ENCODE measurements at regions not wholly inside any gene's neighbourhood (a gene's known extent, or its start where the extent isn't known, plus 50 kb on each side); places are given as distances from the start of the nearest gene placed in this dataset.

- H3F3A ChIP-seq (ENCODE audit: insufficient read depth, low read depth): no peaks in the 10 kb centered on the region
- no peak overlapping the region; the same call in 1 of the 2 replicates for H2AFZ ChIP-seq
- no peak overlapping the region for H3K4me3 ChIP-seq
- CTCF ChIA-PET: no interaction called here
- H3K9me3 ChIP-seq (ENCODE audit: insufficient read depth, low read depth): no peaks in the 10 kb centered on the region
- TF ChIP-seq, protein P1, sequence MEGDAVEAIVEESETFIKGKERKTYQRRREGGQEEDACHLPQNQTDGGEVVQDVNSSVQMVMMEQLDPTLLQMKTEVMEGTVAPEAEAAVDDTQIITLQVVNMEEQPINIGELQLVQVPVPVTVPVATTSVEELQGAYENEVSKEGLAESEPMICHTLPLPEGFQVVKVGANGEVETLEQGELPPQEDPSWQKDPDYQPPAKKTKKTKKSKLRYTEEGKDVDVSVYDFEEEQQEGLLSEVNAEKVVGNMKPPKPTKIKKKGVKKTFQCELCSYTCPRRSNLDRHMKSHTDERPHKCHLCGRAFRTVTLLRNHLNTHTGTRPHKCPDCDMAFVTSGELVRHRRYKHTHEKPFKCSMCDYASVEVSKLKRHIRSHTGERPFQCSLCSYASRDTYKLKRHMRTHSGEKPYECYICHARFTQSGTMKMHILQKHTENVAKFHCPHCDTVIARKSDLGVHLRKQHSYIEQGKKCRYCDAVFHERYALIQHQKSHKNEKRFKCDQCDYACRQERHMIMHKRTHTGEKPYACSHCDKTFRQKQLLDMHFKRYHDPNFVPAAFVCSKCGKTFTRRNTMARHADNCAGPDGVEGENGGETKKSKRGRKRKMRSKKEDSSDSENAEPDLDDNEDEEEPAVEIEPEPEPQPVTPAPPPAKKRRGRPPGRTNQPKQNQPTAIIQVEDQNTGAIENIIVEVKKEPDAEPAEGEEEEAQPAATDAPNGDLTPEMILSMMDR (conservative IDR thresholded peaks at IDR 0.05): no peak
- TF ChIP-seq EZH2 (IDR thresholded peaks at IDR 0.05; ENCODE audit: low read depth): no peak
- no peaks in the 10 kb centered on the region for H4K20me1 ChIP-seq (ENCODE audit: insufficient read depth)
- no peaks in the 10 kb centered on the region for H3K79me2 ChIP-seq (ENCODE audit: low read depth)
- BruUV-seq (replicated peaks): no TSS peak
- intact Hi-C loops (cut with micrococcal nuclease; ENCODE audit: unreplicated experiment): no loop called here
- no peak overlapping the region for H3K27ac ChIP-seq
- H3K36me3 ChIP-seq (ENCODE audit: low read depth): no peaks in the 10 kb centered on the region
- POLR2A ChIA-PET (ENCODE audit: unreplicated experiment): no interaction called here
- no peaks in the 10 kb centered on the region for H3K9me2 ChIP-seq (ENCODE audit: insufficient read depth)
- no peak for DNase-seq
- H3K4me1 ChIP-seq (replicated peaks; ENCODE audit: insufficient read depth): peaks cover 11% of the 10 kb centered on the region
- H3K4me2 ChIP-seq: no peak overlapping the region
- H3K27me3 ChIP-seq (ENCODE audit: insufficient read depth, low read depth): no peaks in the 10 kb centered on the region
Observed at GRCh38 chr2:39529836-39530235, 92.8 kb upstream of the MAP4K3 start.

DNA sequence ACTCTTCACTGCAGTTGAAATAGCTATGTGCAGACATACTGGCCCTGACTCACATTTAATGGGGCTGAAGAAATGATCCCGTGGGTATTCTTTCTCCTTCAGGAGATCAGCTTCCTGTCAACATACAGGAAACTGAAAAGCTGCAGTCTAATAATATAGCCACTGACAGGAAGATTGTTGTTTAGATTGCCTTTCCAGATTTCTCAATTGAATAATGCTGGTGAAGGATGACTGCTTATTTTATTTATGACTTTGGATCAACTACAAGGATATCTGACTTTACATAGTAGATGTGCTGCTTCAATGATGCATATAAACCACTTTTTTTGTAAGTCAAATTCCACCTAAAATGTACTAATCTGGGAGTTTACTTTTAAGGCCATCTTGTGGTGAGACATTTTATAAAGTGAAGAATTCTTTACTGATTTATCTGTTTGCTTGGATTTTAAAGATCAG, 93.4 kb upstream of the MAP4K3 start:
- H2AFZ ChIP-seq: no peak overlapping the region; the same call in 1 of the 2 replicates
- no peaks in the 10 kb centered on the region for H3K36me3 ChIP-seq (ENCODE audit: low read depth)
- TF ChIP-seq EZH2 (IDR thresholded peaks at IDR 0.05; ENCODE audit: low read depth): no peak
- TF ChIP-seq, protein P1 (conservative IDR thresholded peaks at IDR 0.05): no peak; the same call in 1 of the 2 replicates
- H3K4me3 ChIP-seq: no peak overlapping the region
- no peaks in the 10 kb centered on the region for H3K9me2 ChIP-seq (ENCODE audit: insufficient read depth)
- H3K4me1 ChIP-seq (replicated peaks; ENCODE audit: insufficient read depth): peaks cover 11% of the 10 kb centered on the region
- no peak for DNase-seq
- ChIA-PET CTCF (no interaction called here), POLR2A (ENCODE audit: unreplicated experiment) (interaction anchor here (0.6 kb wide), 1 partner anchor 38 kb away, joined by 7 read pairs; no protein-coding TSS in a partner anchor)
- no peaks in the 10 kb centered on the region for H3K9me3 ChIP-seq (ENCODE audit: insufficient read depth, low read depth)
- H3K27me3 ChIP-seq (ENCODE audit: insufficient read depth, low read depth): no peaks in the 10 kb centered on the region
- H3K27ac ChIP-seq: no peak overlapping the region
- H3K79me2 ChIP-seq (ENCODE audit: low read depth): no peaks in the 10 kb centered on the region
- intact Hi-C loops (cut with micrococcal nuclease; ENCODE audit: unreplicated experiment): no loop called here
- no peak overlapping the region for H3K4me2 ChIP-seq
- H4K20me1 ChIP-seq (ENCODE audit: insufficient read depth): no peaks in the 10 kb centered on the region
- no peaks in the 10 kb centered on the region for H3F3A ChIP-seq (ENCODE audit: insufficient read depth, low read depth)
- no TSS peak for BruUV-seq (replicated peaks)

GRCh38 chr2:39531220-39531777, 94.2 kb upstream of the MAP4K3 start:
- no peak overlapping the region for H2AFZ ChIP-seq
- ChIA-PET POLR2A (ENCODE audit: unreplicated experiment) (interaction anchor here (0.6 kb wide), 1 partner anchor 94 kb away, joined by 4 read pairs; no protein-coding TSS in a partner anchor), CTCF (interaction anchor here (0.6 kb wide), 1 partner anchor 49 kb away, joined by 3 read pairs; no protein-coding TSS in a partner anchor)

More at GRCh38 chr2:39531220-39531777, 94.2 kb upstream of the MAP4K3 start:
- Histone ChIP-seq H3K27ac (no peak overlapping the region), H3K9me3 (ENCODE audit: insufficient read depth, low read depth) (no peaks in the 10 kb centered on the region), H3F3A (ENCODE audit: insufficient read depth, low read depth) (no peaks in the 10 kb centered on the region), H3K36me3 (ENCODE audit: low read depth) (no peaks in the 10 kb centered on the region), H3K9me2 (ENCODE audit: insufficient read depth) (no peaks in the 10 kb centered on the region), H3K79me2 (ENCODE audit: low read depth) (no peaks in the 10 kb centered on the region), H3K4me2 (no peak overlapping the region), H3K4me3 (no peak overlapping the region), H3K27me3 (ENCODE audit: insufficient read depth, low read depth) (no peaks in the 10 kb centered on the region), H4K20me1 (ENCODE audit: insufficient read depth) (no peaks in the 10 kb centered on the region), H3K4me1 (replicated peaks; ENCODE audit: insufficient read depth) (peaks cover 11% of the 10 kb centered on the region)
- intact Hi-C loops (cut with micrococcal nuclease; ENCODE audit: unreplicated experiment): no loop called here
- DNase-seq: no peak
- no peak for TF ChIP-seq EZH2 (IDR thresholded peaks at IDR 0.05; ENCODE audit: low read depth)
- TF ChIP-seq, protein P1 (conservative IDR thresholded peaks at IDR 0.05): no peak
- no TSS peak for BruUV-seq (replicated peaks)
